ENCODE measurements at regions not wholly inside any gene's neighbourhood (a gene's known extent, or its start where the extent isn't known, plus 50 kb on each side); places are given as distances from the start of the nearest gene placed in this dataset.

- no peak for DNase-seq
- no peak overlapping the region for H3K4me3 ChIP-seq
- H3K27me3 ChIP-seq: no peaks in the 10 kb centered on the region
- H3K36me3 ChIP-seq: no peaks in the 10 kb centered on the region
- 81 to 92% (median 84%) methylated on average over 1 of the region's 1 CpG for WGBS, 3 donors
- no peaks in the 10 kb centered on the region for H3K9me3 ChIP-seq
- no peak overlapping the region for H3K27ac ChIP-seq
- H3K4me1 ChIP-seq (ENCODE audit: insufficient read depth): no peaks in the 10 kb centered on the region
- TF ChIP-seq CTCF (IDR thresholded peaks at IDR 0.05) (no peak), POLR2A (IDR thresholded peaks at IDR 0.05) (no peak), EP300 (IDR thresholded peaks at IDR 0.05) (no peak)
- intact Hi-C loops (cut with DNase I): no loop called here
Measured at GRCh38 chr18:53819174-53819573, 405.3 kb downstream of the MBD2 start.

DNA sequence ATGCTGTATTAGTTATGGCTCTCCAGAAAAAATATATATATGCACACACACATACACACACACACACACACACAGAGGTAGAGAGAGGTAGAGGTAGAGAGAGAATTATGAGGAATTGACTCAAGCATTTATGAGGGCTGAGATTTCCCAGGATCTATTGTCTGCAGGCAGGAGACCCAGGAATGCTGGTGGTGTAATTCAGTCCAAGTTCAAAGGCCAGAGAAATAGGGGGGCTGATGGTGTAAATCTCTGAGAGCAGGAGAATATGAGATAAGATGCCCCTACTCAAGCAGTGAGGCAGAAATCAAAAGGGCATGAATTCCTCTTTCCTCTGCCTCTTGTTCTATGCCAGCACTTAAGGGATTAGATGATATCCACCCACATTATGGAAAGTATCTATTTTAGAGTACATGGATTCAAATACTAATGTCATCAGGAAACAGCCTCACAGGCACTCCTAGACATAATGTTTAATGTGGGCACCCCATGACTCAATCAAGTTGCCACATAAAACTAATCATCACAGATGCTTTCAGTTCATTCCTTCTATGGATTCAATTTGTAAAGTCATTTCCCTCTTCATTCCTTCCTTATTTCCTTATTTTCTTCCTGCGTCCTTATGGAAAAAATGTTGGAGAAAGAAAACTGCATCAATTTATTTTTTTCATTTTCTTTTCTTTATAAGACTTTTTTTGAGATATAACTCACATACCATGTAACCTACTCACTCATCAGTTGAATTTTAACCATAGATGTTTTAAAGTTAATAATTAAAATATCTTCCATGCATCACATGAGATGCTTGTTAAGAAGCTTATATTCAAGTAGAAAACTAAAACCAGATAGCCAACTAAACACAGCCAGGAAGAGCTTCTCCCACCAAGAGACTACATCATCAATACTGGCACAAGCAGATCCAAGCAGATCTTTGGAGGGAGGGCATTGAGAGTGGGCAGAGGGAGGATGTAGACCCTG is 406.2 kb downstream of the MBD2 start:
- TF ChIP-seq CTCF (IDR thresholded peaks at IDR 0.05) (no peak), POLR2A (IDR thresholded peaks at IDR 0.05) (no peak), EP300 (IDR thresholded peaks at IDR 0.05) (no peak)
- DNase-seq: no peak
- H3K27ac ChIP-seq: no peak overlapping the region
- no peaks in the 10 kb centered on the region for H3K36me3 ChIP-seq
- no peak overlapping the region for H3K4me3 ChIP-seq
- H3K9me3 ChIP-seq: no peaks in the 10 kb centered on the region
- 87 to 93% (median 88%) methylated on average over 1 of the region's 1 CpG for WGBS, 3 donors
- intact Hi-C loops (cut with DNase I): no loop called here
- no peaks in the 10 kb centered on the region for H3K27me3 ChIP-seq
- no peaks in the 10 kb centered on the region for H3K4me1 ChIP-seq (ENCODE audit: insufficient read depth)

GRCh38 chr18:53800171-53800570 is 424.3 kb downstream of the MBD2 start:
- H3K27ac ChIP-seq: no peak overlapping the region
- 87 to 90% (median 88%) methylated on average over 2 of the region's 2 CpGs for WGBS, 3 donors
- no peak for DNase-seq
- no peaks in the 10 kb centered on the region for H3K9me3 ChIP-seq
- intact Hi-C loops (cut with DNase I): loop anchor here in 1 of 4 donors (10.0 kb wide), 1 partner anchor 555 kb away; no protein-coding TSS in a partner anchor
- no peaks in the 10 kb centered on the region for H3K36me3 ChIP-seq
- TF ChIP-seq CTCF (IDR thresholded peaks at IDR 0.05) (no peak), EP300 (IDR thresholded peaks at IDR 0.05) (no peak), POLR2A (IDR thresholded peaks at IDR 0.05) (no peak)
- no peaks in the 10 kb centered on the region for H3K4me1 ChIP-seq (ENCODE audit: insufficient read depth)
- H3K4me3 ChIP-seq: no peak overlapping the region
- H3K27me3 ChIP-seq: no peaks in the 10 kb centered on the region

DNA sequence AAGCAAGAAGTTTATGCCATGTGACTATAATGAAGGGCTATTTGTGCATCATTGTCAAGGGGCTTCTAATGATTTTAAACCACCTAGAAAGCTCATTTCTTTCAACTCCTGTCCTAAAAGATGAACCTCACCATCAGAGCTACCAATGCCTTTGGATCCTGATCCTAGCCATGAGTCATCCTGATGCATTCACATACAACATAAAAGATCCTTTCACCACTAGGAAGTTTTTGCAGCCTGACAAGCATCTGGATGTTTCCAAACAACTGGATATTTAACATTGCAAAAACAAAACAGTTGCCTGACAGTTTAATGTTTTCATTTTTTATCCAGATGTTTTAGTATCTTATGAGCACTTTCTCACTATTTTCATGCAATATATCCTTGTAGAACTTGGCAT is 425.3 kb downstream of the MBD2 start:
- no peak overlapping the region for H3K27ac ChIP-seq
- H3K36me3 ChIP-seq: no peaks in the 10 kb centered on the region
- H3K4me3 ChIP-seq: no peak overlapping the region
- DNase-seq: no peak
- intact Hi-C loops (cut with DNase I): no loop called here
- no peaks in the 10 kb centered on the region for H3K9me3 ChIP-seq
- H3K4me1 ChIP-seq (ENCODE audit: insufficient read depth): no peaks in the 10 kb centered on the region
- no peaks in the 10 kb centered on the region for H3K27me3 ChIP-seq
- TF ChIP-seq POLR2A (IDR thresholded peaks at IDR 0.05) (no peak), EP300 (IDR thresholded peaks at IDR 0.05) (no peak), CTCF (IDR thresholded peaks at IDR 0.05) (no peak)

All from ovary (tissue), 7 donors.